ENCODE measurements at regions not wholly inside any gene's neighbourhood (a gene's known extent, or its start where the extent isn't known, plus 50 kb on each side); places are given as distances from the start of the nearest gene placed in this dataset.

GRCh38 chr2:66649006-66649405, 214.1 kb downstream of the MEIS1 start:
- H3K27me3 ChIP-seq (ENCODE audit: insufficient read depth, poor library complexity, severe bottlenecking) = no peaks in the 10 kb centered on the region

GRCh38 chr2:66651295-66651694, 216.4 kb downstream of the MEIS1 start:
- H3K27ac ChIP-seq (replicated peaks) = no peak overlapping the region
- no peaks in the 10 kb centered on the region for H3K27me3 ChIP-seq (ENCODE audit: insufficient read depth, poor library complexity, severe bottlenecking)
- DNase-seq (ENCODE audit: low read depth in 1 of 2, low spot score in 1 of 2) = no peak
- TF ChIP-seq REST (IDR thresholded peaks at IDR 0.05; ENCODE audit: insufficient replicate concordance, low read depth) (no peak), POLR2AphosphoS5 (IDR thresholded peaks at IDR 0.05; ENCODE audit: low read depth) (no peak)
- TF ChIP-seq, protein P1, sequence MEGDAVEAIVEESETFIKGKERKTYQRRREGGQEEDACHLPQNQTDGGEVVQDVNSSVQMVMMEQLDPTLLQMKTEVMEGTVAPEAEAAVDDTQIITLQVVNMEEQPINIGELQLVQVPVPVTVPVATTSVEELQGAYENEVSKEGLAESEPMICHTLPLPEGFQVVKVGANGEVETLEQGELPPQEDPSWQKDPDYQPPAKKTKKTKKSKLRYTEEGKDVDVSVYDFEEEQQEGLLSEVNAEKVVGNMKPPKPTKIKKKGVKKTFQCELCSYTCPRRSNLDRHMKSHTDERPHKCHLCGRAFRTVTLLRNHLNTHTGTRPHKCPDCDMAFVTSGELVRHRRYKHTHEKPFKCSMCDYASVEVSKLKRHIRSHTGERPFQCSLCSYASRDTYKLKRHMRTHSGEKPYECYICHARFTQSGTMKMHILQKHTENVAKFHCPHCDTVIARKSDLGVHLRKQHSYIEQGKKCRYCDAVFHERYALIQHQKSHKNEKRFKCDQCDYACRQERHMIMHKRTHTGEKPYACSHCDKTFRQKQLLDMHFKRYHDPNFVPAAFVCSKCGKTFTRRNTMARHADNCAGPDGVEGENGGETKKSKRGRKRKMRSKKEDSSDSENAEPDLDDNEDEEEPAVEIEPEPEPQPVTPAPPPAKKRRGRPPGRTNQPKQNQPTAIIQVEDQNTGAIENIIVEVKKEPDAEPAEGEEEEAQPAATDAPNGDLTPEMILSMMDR (IDR thresholded peaks at IDR 0.05; ENCODE audit: insufficient read depth, low read length) = no peak
- H3K4me3 ChIP-seq (replicated peaks; ENCODE audit: insufficient read depth, low read length) = no peak overlapping the region

More at GRCh38 chr2:66649006-66649405, 214.1 kb downstream of the MEIS1 start:
- no peak for TF ChIP-seq GABPA (IDR thresholded peaks at IDR 0.05; ENCODE audit: low read depth)
- no peak for TF ChIP-seq REST (IDR thresholded peaks at IDR 0.05; ENCODE audit: insufficient replicate concordance, low read depth)
- TF ChIP-seq, protein P1 (IDR thresholded peaks at IDR 0.05; ENCODE audit: insufficient read depth, low read length) = no peak
- TF ChIP-seq POLR2AphosphoS5 (IDR thresholded peaks at IDR 0.05; ENCODE audit: low read depth) = no peak
- TF ChIP-seq SPI1 (IDR thresholded peaks at IDR 0.05; ENCODE audit: borderline replicate concordance, low read depth) = no peak
- DNase-seq (ENCODE audit: low read depth in 1 of 2, low spot score in 1 of 2) = no peak
- Histone ChIP-seq H3K27ac (replicated peaks) (no peak overlapping the region), H3K4me3 (replicated peaks; ENCODE audit: insufficient read depth, low read length) (no peak overlapping the region)

DNA sequence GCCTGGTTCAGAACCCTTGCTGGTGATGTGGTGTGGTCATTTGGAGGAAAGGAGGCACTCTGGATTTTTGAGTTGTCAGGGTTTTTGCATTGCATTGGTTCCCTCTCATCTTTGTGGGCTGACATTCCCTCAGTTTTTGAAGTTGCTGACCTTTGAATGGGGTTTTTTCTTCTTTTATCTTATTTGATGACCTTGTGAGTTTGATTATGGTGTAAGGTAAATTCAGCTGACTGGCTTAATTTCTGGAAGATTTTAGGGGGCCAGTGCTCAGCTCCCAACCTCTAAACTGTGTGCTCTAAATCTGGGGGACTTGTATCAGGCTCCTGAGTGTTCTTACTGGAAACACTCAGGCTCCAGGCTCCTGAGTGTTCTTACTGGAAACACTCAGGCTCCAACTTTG, 225.9 kb downstream of the MEIS1 start:
- TF ChIP-seq POLR2AphosphoS5 (IDR thresholded peaks at IDR 0.05; ENCODE audit: low read depth) (no peak), GABPA (IDR thresholded peaks at IDR 0.05; ENCODE audit: low read depth) (no peak), SPI1 (IDR thresholded peaks at IDR 0.05; ENCODE audit: borderline replicate concordance, low read depth) (no peak), REST (IDR thresholded peaks at IDR 0.05; ENCODE audit: insufficient replicate concordance, low read depth) (no peak)
- TF ChIP-seq, protein P1 (IDR thresholded peaks at IDR 0.05; ENCODE audit: insufficient read depth, low read length) = no peak
- no peak for DNase-seq (ENCODE audit: low read depth in 1 of 2, low spot score in 1 of 2)
- Histone ChIP-seq H3K27me3 (ENCODE audit: insufficient read depth, poor library complexity, severe bottlenecking) (no peaks in the 10 kb centered on the region), H3K27ac (replicated peaks) (no peak overlapping the region), H3K4me3 (replicated peaks; ENCODE audit: insufficient read depth, low read length) (no peak overlapping the region)
